ENCODE measurements at regions not wholly inside any gene's neighbourhood (a gene's known extent, or its start where the extent isn't known, plus 50 kb on each side); places are given as distances from the start of the nearest gene placed in this dataset.
A peak's percentile ranks its signal among the peaks of the same experiment; 100 is the strongest.

DNA sequence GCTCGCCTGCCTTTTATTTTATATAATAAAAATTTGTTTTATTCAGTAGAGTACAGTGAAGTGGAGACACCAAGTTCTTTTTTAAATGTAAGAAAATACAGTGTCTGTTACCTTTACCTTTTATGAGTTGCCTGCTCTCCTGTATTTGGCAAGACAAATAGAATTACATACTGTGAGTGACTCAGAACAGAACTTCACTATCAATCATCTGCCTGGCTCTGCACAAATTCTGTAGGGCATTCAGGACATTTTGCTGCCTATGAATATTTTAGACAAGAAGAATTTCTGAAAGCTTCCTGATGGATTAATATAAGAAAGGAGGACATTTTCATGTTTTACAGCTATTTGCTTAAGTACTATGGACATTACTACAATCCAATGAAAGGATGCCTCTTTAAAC is 135.4 kb upstream of the PHF14 start:
- no peaks in the 10 kb centered on the region for H3K9me3 ChIP-seq (ENCODE audit: control insufficient read depth, low read length)
- WGBS, 2 donors, result 81 to 83% methylated on average over 1 of the region's 1 CpG
- ATAC-seq (ENCODE audit: low FRiP score) (no peak), DNase-seq (no peak)
- intact Hi-C loops (cut with DNase I), result no loop called here
- no peaks in the 10 kb centered on the region for H3K4me1 ChIP-seq (ENCODE audit: control insufficient read depth in 1 of 2, insufficient read depth in 2 of 2, low read length in 2 of 2)
- no peaks in the 10 kb centered on the region for H3K27me3 ChIP-seq (ENCODE audit: control insufficient read depth in 1 of 2, insufficient read depth in 2 of 2, low read length in 1 of 2)
- no peaks in the 10 kb centered on the region for H3K36me3 ChIP-seq (ENCODE audit: control insufficient read depth in 1 of 2, insufficient read depth in 2 of 2, low read length in 1 of 2)
- H3K27ac ChIP-seq (ENCODE audit: low read depth in 1 of 2, low read length in 2 of 2), result no peak overlapping the region
- H3K4me3 ChIP-seq (ENCODE audit: low read length in 2 of 2), result no peak overlapping the region

DNA sequence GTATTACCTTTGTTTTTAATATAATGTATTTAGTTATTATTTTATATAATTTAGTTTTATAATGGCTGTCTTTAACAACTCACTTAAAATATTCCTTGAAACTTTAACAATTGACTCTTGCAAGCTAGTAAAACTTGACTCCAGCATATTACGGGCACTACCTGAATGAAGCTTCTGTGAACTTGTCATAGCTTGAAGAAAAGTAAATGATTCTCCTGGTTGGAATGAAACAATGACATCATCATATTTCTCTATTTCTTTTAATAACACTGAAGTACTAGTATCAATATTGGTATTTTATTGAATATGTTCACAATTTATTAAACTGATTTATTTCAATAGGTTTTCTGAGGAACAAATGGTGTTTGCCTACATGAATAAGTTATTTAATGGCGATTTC is 128.4 kb upstream of the PHF14 start:
- ATAC-seq (ENCODE audit: low FRiP score) (no peak), DNase-seq (no peak)
- intact Hi-C loops (cut with DNase I), result no loop called here
- H3K9me3 ChIP-seq (ENCODE audit: control insufficient read depth, low read length), result no peaks in the 10 kb centered on the region
- no peaks in the 10 kb centered on the region for H3K4me1 ChIP-seq (ENCODE audit: control insufficient read depth in 1 of 2, insufficient read depth in 2 of 2, low read length in 2 of 2)
- H3K36me3 ChIP-seq (ENCODE audit: control insufficient read depth in 1 of 2, insufficient read depth in 2 of 2, low read length in 1 of 2), result no peaks in the 10 kb centered on the region
- WGBS, 2 donors, result 67 to 93% methylated on average over 2 of the region's 2 CpGs
- H3K4me3 ChIP-seq (ENCODE audit: low read length in 2 of 2), result no peak overlapping the region
- no peak overlapping the region for H3K27ac ChIP-seq (ENCODE audit: low read depth in 1 of 2, low read length in 2 of 2)
- no peaks in the 10 kb centered on the region for H3K27me3 ChIP-seq (ENCODE audit: control insufficient read depth in 1 of 2, insufficient read depth in 2 of 2, low read length in 1 of 2)

DNA sequence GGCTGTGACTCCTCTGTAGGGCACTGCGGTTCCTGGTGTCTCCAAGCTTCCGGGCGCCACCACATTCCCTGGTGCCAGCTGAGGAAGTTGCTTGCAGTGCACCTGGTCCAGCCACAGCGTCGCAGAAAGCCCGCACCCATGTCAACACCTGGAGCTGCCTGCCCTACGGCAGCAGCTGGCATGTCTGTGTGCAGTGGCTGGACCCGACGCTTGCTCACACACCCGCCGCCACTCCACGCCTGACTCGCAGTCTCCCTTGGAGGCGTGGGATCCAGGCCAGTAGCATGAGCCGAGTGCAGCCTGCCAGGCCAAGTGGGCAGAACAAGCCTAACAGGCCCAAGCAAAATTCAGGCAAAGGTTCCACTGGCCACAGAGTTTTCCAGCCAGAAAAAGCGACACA is 118.1 kb upstream of the PHF14 start:
- Histone ChIP-seq H3K27me3 (ENCODE audit: control insufficient read depth in 1 of 2, insufficient read depth in 2 of 2, low read length in 1 of 2) (no peaks in the 10 kb centered on the region), H3K4me3 (ENCODE audit: low read length in 2 of 2) (no peak overlapping the region), H3K27ac (ENCODE audit: low read depth in 1 of 2, low read length in 2 of 2) (no peak overlapping the region), H3K36me3 (ENCODE audit: control insufficient read depth in 1 of 2, insufficient read depth in 2 of 2, low read length in 1 of 2) (no peaks in the 10 kb centered on the region), H3K4me1 (ENCODE audit: control insufficient read depth in 1 of 2, insufficient read depth in 2 of 2, low read length in 2 of 2) (no peaks in the 10 kb centered on the region), H3K9me3 (ENCODE audit: control insufficient read depth, low read length) (peaks cover 1% of the 10 kb centered on the region)
- ATAC-seq (ENCODE audit: low FRiP score) (no peak), DNase-seq (no peak)
- 86 to 90% methylated on average over 16 of the region's 16 CpGs for WGBS, 2 donors
- intact Hi-C loops (cut with DNase I), result no loop called here

DNA sequence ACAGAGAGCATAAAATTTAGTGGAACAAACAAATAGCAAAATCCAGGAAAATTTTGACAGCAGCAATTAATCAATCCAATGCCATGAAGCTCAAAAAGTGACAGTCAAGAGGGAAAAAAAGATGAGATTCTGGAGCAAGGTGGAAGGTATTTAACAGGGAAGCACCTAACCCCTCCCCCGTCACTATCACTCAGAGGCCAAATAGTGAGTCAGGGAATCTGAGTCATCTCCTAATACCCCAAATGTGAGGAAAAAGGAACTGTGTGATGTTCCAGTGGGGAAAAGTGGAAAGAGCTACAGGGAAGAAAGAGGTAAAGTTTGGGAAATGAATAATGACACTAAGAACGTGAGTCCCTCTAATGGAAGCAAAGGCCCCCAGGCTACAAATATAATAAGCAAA is 113.2 kb upstream of the PHF14 start:
- H3K9me3 ChIP-seq (ENCODE audit: control insufficient read depth, low read length), result peaks cover 3% of the 10 kb centered on the region
- no peak overlapping the region for H3K27ac ChIP-seq (ENCODE audit: low read depth in 1 of 2, low read length in 2 of 2)
- WGBS, 2 donors, result 56 to 59% methylated on average over 2 of the region's 2 CpGs
- H3K27me3 ChIP-seq (ENCODE audit: control insufficient read depth in 1 of 2, insufficient read depth in 2 of 2, low read length in 1 of 2), result no peaks in the 10 kb centered on the region
- ATAC-seq (ENCODE audit: low FRiP score) (no peak), DNase-seq (no peak)
- H3K4me1 ChIP-seq (ENCODE audit: control insufficient read depth in 1 of 2, insufficient read depth in 2 of 2, low read length in 2 of 2), result no peaks in the 10 kb centered on the region
- intact Hi-C loops (cut with DNase I), result no loop called here
- H3K4me3 ChIP-seq (ENCODE audit: low read length in 2 of 2), result no peak overlapping the region
- no peaks in the 10 kb centered on the region for H3K36me3 ChIP-seq (ENCODE audit: control insufficient read depth in 1 of 2, insufficient read depth in 2 of 2, low read length in 1 of 2)

DNA sequence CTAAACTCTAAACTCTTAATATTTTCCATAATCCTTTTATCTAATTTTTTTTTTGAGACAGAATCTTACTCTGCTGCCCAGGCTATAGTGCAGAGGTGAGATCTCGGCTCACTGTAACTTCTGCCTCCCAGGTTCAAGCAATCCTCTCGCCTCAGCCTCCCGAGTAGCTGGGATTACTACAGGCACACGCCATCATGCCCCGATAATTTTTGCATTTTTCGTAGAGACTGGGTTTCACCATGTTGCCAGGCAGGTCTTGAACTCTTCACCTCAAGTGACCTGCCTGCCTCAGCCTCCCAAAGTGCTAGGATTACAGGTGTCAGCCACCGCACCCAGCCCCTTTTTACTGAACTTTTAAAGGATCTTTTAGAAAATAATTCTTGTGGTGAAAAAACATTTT is 110.2 kb upstream of the PHF14 start:
- Histone ChIP-seq H3K4me1 (ENCODE audit: control insufficient read depth in 1 of 2, insufficient read depth in 2 of 2, low read length in 2 of 2) (no peaks in the 10 kb centered on the region), H3K36me3 (ENCODE audit: control insufficient read depth in 1 of 2, insufficient read depth in 2 of 2, low read length in 1 of 2) (no peaks in the 10 kb centered on the region), H3K27ac (ENCODE audit: low read depth in 1 of 2, low read length in 2 of 2) (no peak overlapping the region), H3K4me3 (ENCODE audit: low read length in 2 of 2) (no peak overlapping the region), H3K27me3 (ENCODE audit: control insufficient read depth in 1 of 2, insufficient read depth in 2 of 2, low read length in 1 of 2) (no peaks in the 10 kb centered on the region), H3K9me3 (ENCODE audit: control insufficient read depth, low read length) (peaks cover 1% of the 10 kb centered on the region)
- whole genome bisulfite sequencing, 2 donors, result 86 to 91% methylated on average over 7 of the region's 7 CpGs
- DNase-seq (no peak), ATAC-seq (ENCODE audit: low FRiP score) (no peak)
- intact Hi-C loops (cut with DNase I), result no loop called here

DNA sequence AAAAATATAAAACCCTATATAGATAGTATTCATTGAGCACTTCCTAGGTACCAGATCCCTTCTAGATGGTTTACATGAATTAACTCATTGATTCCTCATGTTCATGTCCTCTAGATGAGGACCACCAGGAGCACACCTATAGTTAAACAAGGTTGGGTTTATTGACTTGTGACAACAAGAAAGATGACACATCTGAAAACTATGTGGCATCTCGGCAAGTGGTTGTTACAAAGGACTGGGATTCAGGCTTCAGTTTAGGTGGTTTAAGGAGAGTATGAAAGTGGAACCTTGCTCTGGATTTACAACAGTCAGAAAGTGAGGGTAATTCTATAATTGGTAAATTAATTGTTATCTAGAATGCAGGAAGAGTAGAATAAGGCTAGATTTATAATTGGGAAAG is 99.0 kb upstream of the PHF14 start:
- ATAC-seq (ENCODE audit: low FRiP score) (no peak), DNase-seq (no peak)
- intact Hi-C loops (cut with DNase I), result no loop called here
- no peaks in the 10 kb centered on the region for H3K4me1 ChIP-seq (ENCODE audit: control insufficient read depth in 1 of 2, insufficient read depth in 2 of 2, low read length in 2 of 2)
- H3K27ac ChIP-seq (ENCODE audit: low read depth in 1 of 2, low read length in 2 of 2), result no peak overlapping the region
- H3K36me3 ChIP-seq (ENCODE audit: control insufficient read depth in 1 of 2, insufficient read depth in 2 of 2, low read length in 1 of 2), result no peaks in the 10 kb centered on the region
- H3K9me3 ChIP-seq (ENCODE audit: control insufficient read depth, low read length), result no peaks in the 10 kb centered on the region
- H3K4me3 ChIP-seq (ENCODE audit: low read length in 2 of 2), result no peak overlapping the region
- WGBS, 2 donors, result 53 to 54% methylated on average over 1 of the region's 1 CpG
- H3K27me3 ChIP-seq (ENCODE audit: control insufficient read depth in 1 of 2, insufficient read depth in 2 of 2, low read length in 1 of 2), result no peaks in the 10 kb centered on the region

DNA sequence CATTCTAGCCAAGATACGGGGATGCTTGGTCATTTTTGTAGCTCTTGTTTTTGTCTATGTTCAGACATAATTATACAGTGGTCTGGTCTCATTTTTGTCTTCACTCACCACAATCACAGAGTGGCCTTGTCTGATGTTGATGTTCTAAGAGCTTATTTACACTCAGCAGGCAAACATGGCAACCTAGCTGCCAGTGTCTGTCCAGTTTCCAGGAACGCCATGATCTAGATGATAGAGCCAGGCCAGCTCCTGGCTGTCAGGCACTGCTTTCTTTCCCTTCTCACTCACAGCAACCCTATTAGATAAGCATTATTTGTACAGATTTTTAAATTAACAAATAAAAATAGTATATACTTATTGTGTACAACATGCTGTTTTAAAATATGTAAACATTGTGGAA is 98.6 kb upstream of the PHF14 start:
- DNase-seq (no peak), ATAC-seq (ENCODE audit: low FRiP score) (no peak)
- 75 to 79% methylated on average over 2 of the region's 2 CpGs for WGBS, 2 donors
- no peaks in the 10 kb centered on the region for H3K36me3 ChIP-seq (ENCODE audit: control insufficient read depth in 1 of 2, insufficient read depth in 2 of 2, low read length in 1 of 2)
- H3K9me3 ChIP-seq (ENCODE audit: control insufficient read depth, low read length), result no peaks in the 10 kb centered on the region
- H3K4me3 ChIP-seq (ENCODE audit: low read length in 2 of 2), result no peak overlapping the region
- H3K27me3 ChIP-seq (ENCODE audit: control insufficient read depth in 1 of 2, insufficient read depth in 2 of 2, low read length in 1 of 2), result no peaks in the 10 kb centered on the region
- intact Hi-C loops (cut with DNase I), result no loop called here
- no peaks in the 10 kb centered on the region for H3K4me1 ChIP-seq (ENCODE audit: control insufficient read depth in 1 of 2, insufficient read depth in 2 of 2, low read length in 2 of 2)
- no peak overlapping the region for H3K27ac ChIP-seq (ENCODE audit: low read depth in 1 of 2, low read length in 2 of 2)

DNA sequence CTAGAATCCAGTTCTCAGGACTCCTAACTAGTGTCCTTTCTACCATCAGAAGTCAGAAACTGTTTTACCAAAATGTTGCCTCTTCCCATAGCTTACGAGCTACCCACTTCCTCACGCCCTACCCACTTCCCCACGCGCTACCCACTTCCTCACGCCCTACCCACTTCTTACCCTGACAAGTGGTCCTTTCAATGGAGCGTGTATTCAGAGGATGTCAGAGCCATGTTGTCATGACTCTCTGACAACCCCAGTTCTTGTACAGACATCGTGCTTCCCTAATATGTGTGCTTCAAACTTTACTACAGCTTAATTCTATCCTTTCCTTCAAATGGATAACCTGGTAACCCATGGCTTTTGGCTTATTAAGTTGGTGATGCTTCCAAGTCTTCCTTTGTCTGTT is 84.8 kb upstream of the PHF14 start:
- DNase-seq, result no peak
- no peak for ATAC-seq (ENCODE audit: low FRiP score)

DNA sequence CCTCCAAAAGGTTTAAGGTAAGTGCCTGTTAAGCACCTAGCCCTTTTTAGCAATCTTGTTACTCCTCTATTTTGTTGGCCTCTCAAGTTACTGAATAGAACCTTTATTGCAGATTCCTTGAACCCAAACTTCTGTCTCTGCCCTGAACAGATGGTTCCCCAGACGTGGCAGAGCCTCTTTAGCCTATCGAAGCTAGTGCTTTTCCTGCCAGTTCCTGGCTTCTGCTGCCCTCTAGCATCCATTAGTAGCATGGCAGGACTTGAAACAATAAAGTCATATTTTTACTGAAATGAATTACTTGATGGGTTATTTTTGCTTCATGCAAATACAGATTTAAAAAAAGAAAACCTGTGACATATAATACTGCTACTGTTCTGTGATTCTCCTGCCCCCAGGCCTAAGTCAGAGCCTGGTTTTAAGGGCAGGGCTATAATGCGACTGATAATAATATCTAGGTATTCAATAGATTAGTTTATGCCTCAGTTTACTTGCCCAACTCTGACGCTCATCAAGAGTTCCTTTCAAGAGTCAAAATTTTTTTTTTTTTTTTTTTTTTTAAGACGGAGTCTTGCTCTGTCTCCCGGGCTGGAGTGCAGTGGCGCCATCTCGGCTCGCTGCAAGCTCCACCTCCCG is 84.3 kb upstream of the PHF14 start:
- 62 to 66% methylated on average over 10 of the region's 10 CpGs for WGBS, 2 donors
- intact Hi-C loops (cut with DNase I), result no loop called here
- Histone ChIP-seq H3K36me3 (ENCODE audit: control insufficient read depth in 1 of 2, insufficient read depth in 2 of 2, low read length in 1 of 2) (no peaks in the 10 kb centered on the region), H3K9me3 (ENCODE audit: control insufficient read depth, low read length) (no peaks in the 10 kb centered on the region), H3K27ac (ENCODE audit: low read depth in 1 of 2, low read length in 2 of 2) (no peak overlapping the region), H3K4me3 (ENCODE audit: low read length in 2 of 2) (no peak overlapping the region), H3K27me3 (ENCODE audit: control insufficient read depth in 1 of 2, insufficient read depth in 2 of 2, low read length in 1 of 2) (no peaks in the 10 kb centered on the region), H3K4me1 (ENCODE audit: control insufficient read depth in 1 of 2, insufficient read depth in 2 of 2, low read length in 2 of 2) (no peaks in the 10 kb centered on the region)
- DNase-seq (no peak), ATAC-seq (ENCODE audit: low FRiP score) (peak; percentile 72)

More for the DNA sequence above, 84.8 kb upstream of the PHF14 start:
- Histone ChIP-seq H3K4me3 (ENCODE audit: low read length in 2 of 2) (no peak overlapping the region), H3K27ac (ENCODE audit: low read depth in 1 of 2, low read length in 2 of 2) (no peak overlapping the region), H3K9me3 (ENCODE audit: control insufficient read depth, low read length) (no peaks in the 10 kb centered on the region), H3K36me3 (ENCODE audit: control insufficient read depth in 1 of 2, insufficient read depth in 2 of 2, low read length in 1 of 2) (no peaks in the 10 kb centered on the region), H3K4me1 (ENCODE audit: control insufficient read depth in 1 of 2, insufficient read depth in 2 of 2, low read length in 2 of 2) (no peaks in the 10 kb centered on the region), H3K27me3 (ENCODE audit: control insufficient read depth in 1 of 2, insufficient read depth in 2 of 2, low read length in 1 of 2) (no peaks in the 10 kb centered on the region)
- 84 to 86% methylated on average over 7 of the region's 7 CpGs for WGBS, 2 donors
- intact Hi-C loops (cut with DNase I), result no loop called here

All from aorta (tissue), 5 donors.